NOMO-1 treated with DMSO at 0.1 percent for 48 hours (cell line): ENCODE measurements at regions not wholly inside any gene's neighbourhood (a gene's known extent, or its start where the extent isn't known, plus 50 kb on each side); places are given as distances from the start of the nearest gene placed in this dataset.

Experiments
- DNase-seq: peaks from one replicate; lab custom pipeline; 2025; ENCODE audit not compliant: unreplicated experiment; lab: John Stamatoyannopoulos, UW

DNA sequence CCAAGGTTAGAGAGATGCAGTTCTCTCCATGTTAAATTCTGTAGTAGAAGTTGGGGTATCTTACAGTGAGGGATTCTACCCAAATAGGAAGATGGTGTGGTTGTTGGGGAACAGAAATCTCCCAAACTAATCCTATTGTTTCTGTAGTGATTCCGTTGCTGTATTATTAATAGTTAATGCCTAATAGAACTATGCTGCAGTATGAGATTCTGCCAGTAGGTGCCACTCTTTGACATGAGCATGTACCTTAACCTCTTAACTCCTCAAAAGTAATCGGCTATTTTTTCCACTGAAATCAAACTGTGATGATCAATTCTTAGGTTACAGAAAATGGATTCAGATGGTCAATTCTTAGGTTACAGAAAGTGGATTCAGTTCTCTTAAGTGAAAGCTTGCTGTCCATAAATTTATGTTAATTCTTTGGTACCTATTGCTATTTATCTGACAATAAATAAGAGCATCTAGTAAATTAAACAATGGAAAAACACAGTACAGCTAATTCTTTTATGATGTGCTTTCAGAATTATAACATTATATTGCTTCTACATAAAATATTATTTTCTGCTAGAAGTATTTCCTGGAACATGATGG, 97.9 kb upstream of the DLX2 start:
- DNase-seq: no peak

GRCh38 chr2:172204309-172204708, 101.6 kb upstream of the DLX2 start:
- DNase-seq: no peak

DNA sequence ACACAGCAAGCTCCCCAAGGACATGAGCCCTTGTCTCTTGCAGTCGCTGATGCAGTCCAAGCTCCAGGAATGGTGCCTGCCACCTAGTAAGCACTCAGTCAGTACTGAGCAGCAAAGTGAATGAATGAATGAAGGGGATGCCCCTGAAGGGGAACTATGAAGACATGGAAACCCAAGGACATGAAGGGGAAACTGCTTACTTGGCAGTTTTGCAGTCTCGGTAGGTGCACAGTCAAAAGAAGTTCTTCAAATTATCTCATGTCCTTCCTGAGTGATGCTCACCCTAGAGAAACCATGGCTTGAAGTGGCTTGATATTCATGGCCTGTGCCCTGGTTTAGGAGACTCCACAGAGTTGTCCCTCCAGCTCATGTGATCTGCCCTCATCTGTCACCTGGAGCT, 102.1 kb upstream of the DLX2 start:
- DNase-seq: no peak

DNA sequence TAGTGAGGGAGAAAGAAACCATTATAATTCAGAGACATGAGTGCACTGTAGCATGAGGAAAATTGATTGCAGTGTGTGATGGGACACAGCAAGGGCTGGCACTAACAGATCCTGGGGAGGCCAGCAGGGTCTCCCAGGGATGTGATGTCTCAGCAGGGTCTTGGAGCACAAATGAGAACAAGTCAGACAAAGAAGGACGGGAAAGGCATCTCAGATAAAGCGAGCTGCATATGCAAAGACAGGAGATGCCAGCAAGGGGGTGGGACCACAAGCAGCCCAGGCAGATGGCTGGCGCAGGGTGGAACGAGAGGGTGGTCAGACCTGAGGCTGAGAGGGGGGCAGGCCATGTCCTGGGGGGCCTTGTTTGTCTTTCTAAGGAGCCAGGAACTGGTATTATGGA, 102.6 kb upstream of the DLX2 start:
- DNase-seq: no peak

- no peak for DNase-seq
Observed at GRCh38 chr2:172207911-172208310, 105.2 kb upstream of the DLX2 start.

DNA sequence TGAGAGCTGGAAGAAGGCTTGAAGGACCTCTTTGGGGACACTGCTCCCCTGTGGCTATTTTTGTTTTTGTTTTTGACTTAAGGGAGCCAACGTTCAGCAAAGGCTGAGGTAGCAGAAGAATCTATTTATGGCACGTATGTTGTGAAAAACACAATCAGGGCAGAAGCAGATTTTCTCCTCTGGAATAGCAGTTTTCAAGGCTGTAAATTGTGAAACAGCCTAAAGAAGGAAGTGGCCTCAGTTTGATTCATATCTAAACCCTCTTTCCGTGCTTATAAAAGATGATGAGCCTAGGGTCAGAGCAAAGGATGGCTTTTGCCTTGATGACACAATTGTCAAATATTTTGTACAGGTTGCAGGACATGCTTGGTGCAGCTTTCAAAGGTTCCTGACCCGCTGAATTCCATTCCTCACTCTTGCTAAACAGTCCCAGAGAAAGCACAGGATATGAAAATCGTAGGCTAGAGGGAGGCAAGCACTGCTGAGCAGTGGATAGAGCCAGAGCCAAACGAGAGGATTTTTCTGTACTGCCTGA, 106.2 kb upstream of the DLX2 start:
- peak; percentile 91 for DNase-seq

DNA sequence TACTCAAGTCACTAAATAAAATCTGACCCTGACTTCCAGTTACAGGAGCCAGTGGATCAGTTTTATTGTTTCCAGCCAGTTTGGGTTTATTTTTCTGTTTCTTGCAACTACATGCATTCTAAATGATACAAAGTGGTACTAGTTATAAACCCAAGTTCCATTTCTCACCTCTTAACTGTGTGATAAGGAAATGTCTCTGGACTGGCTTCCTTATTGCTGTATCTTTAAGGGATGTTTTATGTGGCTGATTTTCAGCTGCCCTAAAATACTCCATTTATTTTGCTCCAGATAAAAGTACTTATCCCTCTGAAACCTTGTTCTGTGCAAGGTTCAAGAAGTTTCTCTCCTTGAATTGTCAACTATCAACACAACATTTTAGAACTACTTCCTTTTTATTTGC, 107.9 kb upstream of the DLX2 start:
- no peak for DNase-seq

DNA sequence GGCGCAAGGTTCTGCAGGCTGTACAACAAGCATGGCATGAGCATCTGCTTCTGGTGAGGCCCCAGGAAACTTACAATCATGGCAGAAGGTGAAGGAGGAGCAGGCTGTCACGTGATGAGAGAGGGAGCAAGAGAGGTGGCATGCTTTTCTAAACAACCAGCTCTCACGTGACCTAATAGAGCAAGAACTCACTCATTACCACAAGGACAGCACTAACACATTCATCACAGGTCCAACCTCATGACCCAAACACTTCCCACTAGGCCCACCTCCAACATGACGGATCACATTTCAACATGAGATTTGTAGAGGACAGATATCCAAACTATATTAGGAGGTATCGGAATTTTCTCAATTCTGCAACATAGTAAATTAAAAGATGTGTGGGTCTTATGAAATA, 108.8 kb upstream of the DLX2 start:
- no peak for DNase-seq

- no peak for DNase-seq
Observed at GRCh38 chr2:172213116-172213860, 110.6 kb upstream of the DLX2 start.

- no peak for DNase-seq
Observed at GRCh38 chr2:172214252-172214651, 111.6 kb upstream of the DLX2 start.

DNA sequence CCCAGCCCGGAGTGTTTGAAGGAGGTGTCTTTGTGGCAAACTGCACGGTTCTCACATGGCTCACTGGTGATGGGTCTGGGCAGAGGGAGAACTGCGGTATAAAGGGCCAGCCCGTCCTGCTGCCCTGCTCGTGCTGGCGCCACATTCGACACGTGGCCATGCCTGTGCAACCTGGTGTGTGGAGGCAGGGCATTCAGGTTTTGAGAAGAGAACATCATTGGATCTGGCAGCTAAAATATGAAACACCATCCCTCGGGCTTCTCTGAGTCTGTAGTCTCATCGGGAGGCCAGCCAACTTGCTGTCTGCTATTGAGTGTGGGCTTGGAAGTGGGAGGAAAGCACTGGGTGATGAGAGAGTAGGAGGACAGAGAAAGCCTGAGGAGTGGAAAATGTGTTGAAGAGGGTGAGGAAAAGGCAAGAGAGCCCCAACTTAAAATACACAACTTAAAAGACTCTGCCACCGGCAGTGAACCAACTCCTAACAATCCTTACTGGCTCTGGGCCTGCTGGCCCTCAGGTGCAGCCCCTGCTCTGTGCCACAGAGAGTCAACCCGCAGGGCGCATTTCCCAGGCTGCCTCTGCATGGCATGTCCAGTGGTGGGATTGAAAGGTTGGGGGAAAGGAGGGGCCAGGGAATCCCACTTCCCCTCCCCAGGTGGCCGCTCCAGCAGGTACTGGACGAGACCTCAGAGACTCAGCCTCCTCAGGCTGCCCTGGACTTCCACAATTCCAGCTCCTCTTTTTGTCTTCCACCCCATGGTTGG, 112.7 kb upstream of the DLX2 start:
- DNase-seq: no peak

DNA sequence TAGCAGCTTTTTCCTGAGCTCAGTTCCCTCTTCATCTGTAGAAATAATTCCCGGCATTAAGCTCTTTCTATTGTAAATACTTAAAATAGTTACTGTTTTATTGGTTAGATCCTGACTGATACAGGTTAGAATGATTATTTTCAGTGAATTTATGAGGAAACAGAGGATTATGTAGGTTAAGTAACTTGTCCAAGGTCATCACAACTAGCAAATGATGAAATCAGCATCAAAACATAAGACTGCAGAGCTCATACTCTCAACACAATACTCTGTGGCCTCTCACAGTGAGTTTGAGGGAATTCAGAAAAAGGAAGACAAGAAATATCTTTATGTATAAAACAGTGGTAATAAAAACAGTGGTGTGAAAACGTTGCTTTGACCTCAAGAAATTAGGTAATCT, 113.2 kb upstream of the DLX2 start:
- no peak for DNase-seq

GRCh38 chr2:172216477-172216876, 113.8 kb upstream of the DLX2 start:
- no peak for DNase-seq

DNA sequence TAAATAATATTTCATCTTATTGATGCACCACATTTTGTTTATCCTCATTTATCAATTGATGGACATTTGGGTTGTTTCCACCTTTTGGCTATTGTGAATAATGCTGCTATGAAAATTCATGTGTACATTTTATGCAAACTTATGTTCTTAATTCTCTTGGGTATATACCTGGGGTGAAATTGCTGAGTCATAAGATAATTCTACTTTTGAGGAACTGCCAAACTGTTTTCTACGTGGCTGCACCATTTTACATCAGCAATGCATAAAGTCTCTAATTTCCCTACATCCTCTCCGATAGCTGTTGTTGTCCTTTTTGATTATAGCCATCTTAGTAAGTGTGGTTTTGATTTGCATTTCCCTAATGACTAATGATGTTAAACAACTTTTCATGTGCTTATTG, 116.5 kb upstream of the DLX2 start:
- peak; percentile 28 for DNase-seq

DNA sequence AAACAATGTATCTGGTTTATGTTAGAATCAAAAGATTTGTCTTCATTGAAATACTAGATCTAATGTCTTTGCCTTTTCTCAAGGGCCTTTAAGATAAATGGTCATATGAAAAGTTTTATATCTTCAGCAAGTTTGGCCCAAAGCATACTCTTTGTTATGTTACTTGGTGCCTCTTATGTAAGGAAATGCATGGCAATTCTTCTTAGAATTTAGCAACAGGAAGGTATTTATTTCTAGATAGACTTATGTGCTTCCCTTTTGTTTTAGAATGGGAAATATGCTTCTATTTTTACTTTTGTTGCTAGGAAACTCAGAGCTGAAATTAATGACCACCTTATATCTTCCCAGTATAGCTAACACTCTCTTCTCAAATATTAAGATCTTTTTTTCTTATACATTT, 117.4 kb upstream of the DLX2 start:
- peak; percentile 44 for DNase-seq

DNA sequence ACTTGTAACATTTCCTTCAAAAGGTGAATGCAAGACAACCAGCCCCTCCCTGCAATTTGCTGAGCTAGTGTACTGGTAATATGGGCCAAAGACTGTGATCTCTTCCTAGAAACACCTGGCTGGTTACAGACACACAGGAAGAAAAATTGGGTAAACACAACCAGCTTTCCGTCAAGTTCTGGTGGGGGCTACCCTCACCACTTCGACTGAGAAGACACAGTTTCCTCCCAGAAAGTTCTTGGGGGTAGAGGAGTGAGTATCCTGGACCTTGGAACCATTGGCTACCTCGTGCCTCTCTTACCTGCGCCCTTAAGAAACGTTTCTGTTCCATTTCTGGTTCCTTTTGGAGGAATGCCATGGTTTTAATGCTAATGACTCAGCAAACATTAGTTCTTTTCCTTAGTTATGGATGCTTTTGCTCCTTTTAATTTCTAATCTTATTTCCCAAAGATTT, 120.9 kb upstream of the DLX2 start:
- DNase-seq: no peak

DNA sequence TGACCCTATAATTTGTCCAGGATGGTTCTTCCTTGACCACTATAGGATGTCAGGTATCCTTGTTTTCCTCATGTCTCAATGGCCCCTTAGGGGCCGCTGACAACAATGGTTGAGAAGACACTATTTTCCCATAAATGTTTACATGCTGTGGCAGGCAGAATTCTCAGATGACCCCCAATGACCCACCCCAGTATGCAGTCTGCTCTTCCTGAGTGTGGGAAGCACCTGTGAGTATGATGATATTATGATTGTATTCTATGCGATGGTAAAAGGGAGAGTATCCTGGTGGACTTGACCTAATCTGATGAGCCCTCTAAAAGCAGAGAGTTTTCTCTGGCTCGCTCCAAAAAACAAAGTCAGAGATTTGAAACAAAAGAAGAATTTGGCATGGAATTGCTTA, 123.1 kb upstream of the DLX2 start:
- DNase-seq: no peak

DNA sequence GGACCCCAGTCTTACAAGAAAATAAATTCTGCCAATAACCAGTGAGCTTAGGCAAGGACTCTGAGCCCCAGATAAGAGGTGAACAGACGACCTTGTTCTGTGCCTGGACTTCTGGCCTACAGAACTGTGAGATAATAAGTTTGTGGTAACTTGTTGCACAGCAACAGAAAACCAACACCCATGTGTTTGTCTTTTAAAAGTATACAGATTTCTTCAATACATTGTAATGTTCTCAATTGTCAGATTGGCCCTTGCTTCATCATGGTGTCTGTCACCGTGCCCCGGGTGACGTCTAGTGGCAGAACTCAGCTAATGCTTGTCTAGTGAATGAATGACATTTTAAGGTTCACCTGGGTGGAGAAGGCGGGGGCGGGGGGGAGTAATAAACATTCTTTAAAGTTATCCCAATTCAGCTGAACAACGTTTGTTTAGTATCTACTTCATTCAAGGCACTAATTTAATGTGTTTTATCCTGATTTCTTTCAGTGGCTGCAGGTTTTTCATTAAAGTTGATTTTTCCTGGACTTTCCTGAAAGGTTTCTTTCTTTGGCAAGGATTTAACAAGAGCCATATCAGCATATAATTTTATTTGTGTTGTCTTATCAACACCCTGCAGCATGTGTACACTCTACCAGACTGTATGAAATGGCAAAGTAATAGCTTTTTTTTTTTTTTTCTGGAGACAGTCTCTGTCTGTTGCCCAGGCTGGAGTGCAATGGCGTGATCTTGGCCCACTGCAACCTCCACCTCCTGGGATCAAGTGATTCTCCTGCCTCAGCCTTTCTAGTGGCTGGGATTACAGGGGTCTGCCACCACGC, 123.8 kb upstream of the DLX2 start:
- peak; percentile 66 for DNase-seq

DNA sequence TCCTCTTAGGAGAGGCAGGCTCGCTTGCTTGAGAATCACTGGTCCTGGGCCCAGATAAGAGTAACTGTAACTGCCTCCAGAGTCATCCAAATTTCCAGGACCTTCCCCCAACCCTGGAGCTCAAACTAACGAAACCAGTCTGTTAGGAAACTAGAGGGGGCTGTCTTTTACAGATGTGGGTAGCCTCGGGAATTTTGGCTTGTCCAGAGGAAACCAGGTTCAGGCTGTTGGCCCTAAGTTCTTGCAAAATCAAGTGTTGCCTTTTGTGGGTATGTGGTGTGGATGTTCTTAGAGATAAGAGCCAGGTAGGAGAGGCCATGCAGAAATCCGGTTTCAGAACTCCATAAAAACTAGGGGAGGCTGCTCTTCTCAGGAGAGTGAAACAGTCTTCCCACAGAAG, 125.0 kb upstream of the DLX2 start:
- DNase-seq: no peak

GRCh38 chr2:172228177-172228808, 125.6 kb upstream of the DLX2 start:
- DNase-seq: no peak

DNA sequence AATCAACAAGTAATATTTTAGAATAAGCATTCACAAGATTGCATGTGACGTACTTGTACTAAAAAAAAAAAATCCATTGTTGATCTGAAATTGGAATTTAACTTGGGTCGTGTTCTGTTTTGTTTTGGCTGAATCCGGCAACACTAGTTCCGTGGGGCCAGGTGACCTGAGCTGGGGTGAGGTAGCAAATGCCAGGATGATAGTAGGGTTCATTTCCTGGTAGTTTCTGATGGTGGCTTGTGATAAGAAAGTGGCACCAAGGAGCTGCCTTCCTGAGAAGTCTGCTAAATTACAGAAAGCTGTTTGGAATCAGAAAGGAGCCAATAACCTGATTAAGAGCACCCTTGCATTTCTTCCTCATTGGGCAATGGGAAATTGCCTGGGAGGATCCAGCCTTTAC, 126.4 kb upstream of the DLX2 start:
- DNase-seq: no peak
